ENCODE measurements at regions not wholly inside any gene's neighbourhood (a gene's known extent, or its start where the extent isn't known, plus 50 kb on each side); places are given as distances from the start of the nearest gene placed in this dataset.
A peak's percentile ranks its signal among the peaks of the same experiment; 100 is the strongest.

GRCh38 chr14:101335061-101335661, 226.1 kb upstream of the DIO3 start (continued):
- no peak for TF ChIP-seq ZNF432 (CRISPR knock-in tag; IDR thresholded peaks at IDR 0.05; ENCODE audit: borderline replicate concordance)
- 0 out of 2 replicates have a peak, but pooled peaks have one; percentile 18 for TF ChIP-seq ZBTB34 (CRISPR knock-in tag; IDR thresholded peaks at IDR 0.05)
- 0 out of 2 replicates have a peak, but pooled peaks have one; percentile 26 for TF ChIP-seq ZNF343 (CRISPR knock-in tag; IDR thresholded peaks at IDR 0.05)
- TF ChIP-seq MXD4 (CRISPR knock-in tag; IDR thresholded peaks at IDR 0.05) = no peak
- no peak for TF ChIP-seq RAD21 (CRISPR knock-in tag; IDR thresholded peaks at IDR 0.05)
- no peak for TF ChIP-seq ZNF205 (CRISPR knock-in tag; IDR thresholded peaks at IDR 0.05)
- peak; percentile 34; the same call in 1 of the 2 replicates for TF ChIP-seq MAX (IDR thresholded peaks at IDR 0.05)
- no peak for TF ChIP-seq E2F1 (CRISPR knock-in tag; IDR thresholded peaks at IDR 0.05)

- POLR2A ChIA-PET = interaction anchor here (4.2 kb wide), 1 partner anchor 47 kb away, joined by 70 read pairs; no protein-coding TSS in a partner anchor
- no peak overlapping the region for H3K4me2 ChIP-seq (ENCODE audit: low read depth, low read length)
- H3K36me3 ChIP-seq (replicated peaks in 1 of 2; ENCODE audit: control insufficient read depth in 1 of 2, insufficient read depth in 2 of 2, low read length in 2 of 2) = no peaks in the 10 kb centered on the region
- no peaks in the 10 kb centered on the region for H4K20me1 ChIP-seq (ENCODE audit: insufficient read depth, low read length)
- H3K27me3 ChIP-seq (ENCODE audit: control insufficient read depth in 1 of 2, insufficient read depth in 2 of 2, low read length in 2 of 2) = peaks cover 0 to 8% of the 10 kb centered on the region in 2 experiments; a peak in 1 of 5 replicates
- no peak overlapping the region for H3K4me3 ChIP-seq (replicated peaks in 1 of 3; ENCODE audit: insufficient read depth in 1 of 3, low read depth in 2 of 3, low read length in 3 of 3)
- no peak overlapping the region for H3K9ac ChIP-seq (ENCODE audit: insufficient read depth, low read depth, low read length)
- ATAC-seq (no peak), DNase-seq (ENCODE audit: low spot score) (no peak), FAIRE-seq (no peak)
- H2AFZ ChIP-seq (ENCODE audit: low read length) = no peak overlapping the region
- TF ChIP-seq ZSCAN22 (CRISPR knock-in tag; IDR thresholded peaks at IDR 0.05) (no peak), KDM1A (CRISPR knock-in tag; IDR thresholded peaks at IDR 0.05) (no peak), ZNF430 (CRISPR knock-in tag; IDR thresholded peaks at IDR 0.05) (no peak), ZFP90 (CRISPR knock-in tag; IDR thresholded peaks at IDR 0.05; ENCODE audit: borderline replicate concordance) (no peak), ZFYVE20 (CRISPR knock-in tag; IDR thresholded peaks at IDR 0.05; ENCODE audit: borderline replicate concordance, low read depth) (no peak), ZNF564 (CRISPR knock-in tag; IDR thresholded peaks at IDR 0.05) (peak; percentile 11; the same call in 1 of the 2 replicates)
- intact Hi-C loops (cut with micrococcal nuclease; ENCODE audit: unreplicated experiment) = no loop called here
- peaks cover 61% of the 10 kb centered on the region for H3K4me1 ChIP-seq (ENCODE audit: insufficient read depth, low read length)
- no peak overlapping the region for H3K27ac ChIP-seq (ENCODE audit: extremely low read length, insufficient read depth, low read length)
- in situ Hi-C loops (cut with HindIII; ENCODE audit: extremely low pct_ligation_motif_present, low pct_unique_long_range_greater_than_20kb) = no loop called here
- BruUV-seq (replicated peaks) = no TSS peak
- no peaks in the 10 kb centered on the region for H3K79me2 ChIP-seq (ENCODE audit: insufficient read depth, low read length)
- CTCF ChIA-PET (ENCODE audit: low intra/inter-chr PET ratio, low total read pairs) = no interaction called here
- H3K9me3 ChIP-seq (ENCODE audit: low read length) = no peaks in the 10 kb centered on the region
Measured at GRCh38 chr14:101336183-101336582, 225.1 kb upstream of the DIO3 start.
